ENCODE measurements at regions not wholly inside any gene's neighbourhood (a gene's known extent, or its start where the extent isn't known, plus 50 kb on each side); places are given as distances from the start of the nearest gene placed in this dataset.

DNA sequence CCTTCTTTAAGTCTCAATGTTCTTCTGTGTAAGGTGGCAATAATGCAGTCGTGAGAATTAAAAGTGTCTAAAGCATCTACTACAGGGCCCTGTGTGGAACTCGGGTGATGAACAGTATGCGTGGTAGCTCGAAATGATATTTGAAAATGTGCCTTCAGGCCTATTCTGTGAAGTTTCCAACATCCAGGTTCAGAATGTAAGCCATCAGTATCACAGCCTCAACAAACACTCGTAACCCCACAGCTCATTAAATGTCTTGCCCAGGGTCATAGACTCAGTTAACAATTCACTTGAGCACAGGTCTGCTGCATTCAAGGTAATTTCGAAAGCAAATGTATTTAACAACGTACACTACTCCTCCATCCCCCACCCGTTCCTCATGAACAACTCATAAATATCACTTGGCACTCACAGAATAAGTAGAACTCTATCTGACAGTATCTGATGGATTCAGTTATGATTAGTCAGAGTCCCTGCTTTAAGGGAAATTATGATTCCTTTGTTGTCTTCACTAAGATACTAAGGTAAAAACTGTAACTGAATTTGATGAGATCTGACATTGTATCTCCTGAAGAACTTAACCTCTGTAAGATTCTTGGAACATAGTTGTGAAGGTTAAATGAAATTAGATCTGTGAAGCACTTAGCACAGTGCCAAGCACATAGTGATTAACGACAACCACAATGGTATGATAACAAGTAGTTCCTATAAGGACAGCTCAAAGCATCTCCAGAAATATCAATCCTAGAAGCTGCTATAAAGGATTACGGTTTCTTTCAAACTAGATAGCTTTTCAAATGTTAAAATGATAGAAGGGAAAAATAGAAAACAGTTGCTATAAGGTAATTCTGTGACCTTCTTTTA, 642.3 kb downstream of the TBL1XR1 start:
- H3K4me3 ChIP-seq (replicated peaks; ENCODE audit: low read depth, low read length): no peak overlapping the region
- H3K27me3 ChIP-seq (replicated peaks; ENCODE audit: control insufficient read depth, insufficient read depth, low read length): no peaks in the 10 kb centered on the region
- H3K36me3 ChIP-seq (ENCODE audit: control insufficient read depth, insufficient read depth, low read length): no peaks in the 10 kb centered on the region
- DNase-seq (ENCODE audit: extremely low read depth, insufficient read length): no peak
- no peak for TF ChIP-seq CTCF (IDR thresholded peaks at IDR 0.05; ENCODE audit: insufficient read depth, low read length, poor library complexity, severe bottlenecking)

GRCh38 chr3:176554264-176554663, 643.0 kb downstream of the TBL1XR1 start:
- Histone ChIP-seq H3K36me3 (ENCODE audit: control insufficient read depth, insufficient read depth, low read length) (no peaks in the 10 kb centered on the region), H3K4me3 (replicated peaks; ENCODE audit: low read depth, low read length) (no peak overlapping the region), H3K27me3 (replicated peaks; ENCODE audit: control insufficient read depth, insufficient read depth, low read length) (no peaks in the 10 kb centered on the region)
- TF ChIP-seq CTCF (IDR thresholded peaks at IDR 0.05; ENCODE audit: insufficient read depth, low read length, poor library complexity, severe bottlenecking): no peak
- DNase-seq (ENCODE audit: extremely low read depth, insufficient read length): no peak

- TF ChIP-seq CTCF (IDR thresholded peaks at IDR 0.05; ENCODE audit: insufficient read depth, low read length, poor library complexity, severe bottlenecking): no peak
- DNase-seq (ENCODE audit: extremely low read depth, insufficient read length): no peak
- Histone ChIP-seq H3K36me3 (ENCODE audit: control insufficient read depth, insufficient read depth, low read length) (no peaks in the 10 kb centered on the region), H3K27me3 (replicated peaks; ENCODE audit: control insufficient read depth, insufficient read depth, low read length) (no peaks in the 10 kb centered on the region), H3K4me3 (replicated peaks; ENCODE audit: low read depth, low read length) (no peak overlapping the region)
These were observed 670.3 kb downstream of the TBL1XR1 start for GRCh38 chr3:176526942-176527341.

DNA sequence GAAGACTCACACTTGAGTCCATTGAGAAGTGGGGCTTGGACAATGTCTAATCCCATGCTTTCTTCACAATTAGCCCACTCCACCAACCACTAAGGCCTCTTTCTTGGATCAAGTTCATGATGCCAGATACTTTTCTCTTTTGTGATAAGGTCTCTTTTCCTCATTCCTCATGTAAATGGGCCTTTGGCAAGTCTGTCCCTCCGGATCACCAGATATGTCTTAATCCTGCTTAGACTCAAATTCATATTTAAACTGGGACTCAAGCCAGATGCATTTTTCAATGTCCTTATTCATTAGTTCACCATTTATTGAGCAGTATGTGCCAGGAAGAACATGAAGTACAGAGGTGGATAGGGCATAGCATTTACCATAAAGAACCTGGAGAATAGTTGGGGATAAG, 671.1 kb downstream of the TBL1XR1 start:
- DNase-seq (ENCODE audit: extremely low read depth, insufficient read length): no peak
- no peak for TF ChIP-seq CTCF (IDR thresholded peaks at IDR 0.05; ENCODE audit: insufficient read depth, low read length, poor library complexity, severe bottlenecking)
- Histone ChIP-seq H3K36me3 (ENCODE audit: control insufficient read depth, insufficient read depth, low read length) (no peaks in the 10 kb centered on the region), H3K4me3 (replicated peaks; ENCODE audit: low read depth, low read length) (no peak overlapping the region), H3K27me3 (replicated peaks; ENCODE audit: control insufficient read depth, insufficient read depth, low read length) (no peaks in the 10 kb centered on the region)

GRCh38 chr3:176523114-176523513, 674.2 kb downstream of the TBL1XR1 start:
- no peak for DNase-seq (ENCODE audit: extremely low read depth, insufficient read length)
- TF ChIP-seq CTCF (IDR thresholded peaks at IDR 0.05; ENCODE audit: insufficient read depth, low read length, poor library complexity, severe bottlenecking): no peak
- H3K4me3 ChIP-seq (replicated peaks; ENCODE audit: low read depth, low read length): no peak overlapping the region
- H3K36me3 ChIP-seq (ENCODE audit: control insufficient read depth, insufficient read depth, low read length): no peaks in the 10 kb centered on the region
- no peaks in the 10 kb centered on the region for H3K27me3 ChIP-seq (replicated peaks; ENCODE audit: control insufficient read depth, insufficient read depth, low read length)
